ENCODE measurements at regions not wholly inside any gene's neighbourhood (a gene's known extent, or its start where the extent isn't known, plus 50 kb on each side); places are given as distances from the start of the nearest gene placed in this dataset.
A peak's percentile ranks its signal among the peaks of the same experiment; 100 is the strongest.
"Not testable (repeated sequence)": the region's sequence is repeated elsewhere in the genome, so short reads cannot be mapped to it uniquely, and the experiment has no call there.

GRCh38 chr9:90162326-90162725 lies 480.3 kb downstream of the DIRAS2 start:
- DNase-seq (ENCODE audit: missing footprints) = no peak

GRCh38 chr9:90162819-90163218 lies 479.8 kb downstream of the DIRAS2 start:
- DNase-seq (ENCODE audit: missing footprints) (no peak), ATAC-seq (no peak)
- intact Hi-C loops (cut with DNase I) = no loop called here

More at GRCh38 chr9:90162326-90162725, 480.3 kb downstream of the DIRAS2 start:
- ATAC-seq = no peak
- intact Hi-C loops (cut with DNase I) = no loop called here

- no peak for ATAC-seq
- no peak for DNase-seq (ENCODE audit: missing footprints)
- intact Hi-C loops (cut with DNase I) = no loop called here
Measured at GRCh38 chr9:90165281-90165680, 477.3 kb downstream of the DIRAS2 start.

GRCh38 chr9:90166374-90166773 lies 476.2 kb downstream of the DIRAS2 start:
- ATAC-seq; intact Hi-C loops (cut with DNase I); DNase-seq (ENCODE audit: missing footprints): not testable (repeated sequence)

- ATAC-seq (no peak), DNase-seq (ENCODE audit: missing footprints) (no peak)
- intact Hi-C loops (cut with DNase I) = no loop called here
Measured at GRCh38 chr9:90167914-90168313, 474.7 kb downstream of the DIRAS2 start.

GRCh38 chr9:90169490-90169889 lies 473.1 kb downstream of the DIRAS2 start:
- no peak for DNase-seq (ENCODE audit: missing footprints)
- intact Hi-C loops (cut with DNase I) = no loop called here
- ATAC-seq = no peak

- intact Hi-C loops (cut with DNase I); DNase-seq (ENCODE audit: missing footprints): not testable (repeated sequence)
- peak; percentile 20 for ATAC-seq
Measured at GRCh38 chr9:90173935-90174334, 468.7 kb downstream of the DIRAS2 start.

GRCh38 chr9:90174346-90174745 lies 468.3 kb downstream of the DIRAS2 start:
- intact Hi-C loops (cut with DNase I); DNase-seq (ENCODE audit: missing footprints); ATAC-seq: not testable (repeated sequence)

- ATAC-seq (no peak), DNase-seq (ENCODE audit: missing footprints) (no peak)
- intact Hi-C loops (cut with DNase I) = no loop called here
Measured at GRCh38 chr9:90175257-90175656, 467.4 kb downstream of the DIRAS2 start.

- ATAC-seq (no peak), DNase-seq (ENCODE audit: missing footprints) (no peak)
- intact Hi-C loops (cut with DNase I) = no loop called here
Measured at GRCh38 chr9:90175865-90176264, 466.8 kb downstream of the DIRAS2 start.

GRCh38 chr9:90176901-90177300 lies 465.7 kb downstream of the DIRAS2 start:
- intact Hi-C loops (cut with DNase I) = no loop called here
- no peak for DNase-seq (ENCODE audit: missing footprints)
- ATAC-seq = no peak

- no peak for DNase-seq (ENCODE audit: missing footprints)
- no peak for ATAC-seq
- intact Hi-C loops (cut with DNase I) = no loop called here
Measured at GRCh38 chr9:90180381-90180780, 462.2 kb downstream of the DIRAS2 start.

GRCh38 chr9:90188656-90189055 lies 454.0 kb downstream of the DIRAS2 start:
- intact Hi-C loops (cut with DNase I) = no loop called here
- DNase-seq (ENCODE audit: missing footprints) (no peak), ATAC-seq (no peak)

- DNase-seq (ENCODE audit: missing footprints) (no peak), ATAC-seq (no peak)
- intact Hi-C loops (cut with DNase I) = no loop called here
Measured at GRCh38 chr9:90189306-90189705, 453.3 kb downstream of the DIRAS2 start.

- DNase-seq (ENCODE audit: missing footprints); intact Hi-C loops (cut with DNase I); ATAC-seq: not testable (repeated sequence)
Measured at GRCh38 chr9:90192465-90192864, 450.2 kb downstream of the DIRAS2 start.

GRCh38 chr9:90198956-90199355 lies 443.7 kb downstream of the DIRAS2 start:
- intact Hi-C loops (cut with DNase I) = no loop called here
- DNase-seq (ENCODE audit: missing footprints) = no peak
- no peak for ATAC-seq

GRCh38 chr9:90201766-90202165 lies 440.9 kb downstream of the DIRAS2 start:
- ATAC-seq (no peak), DNase-seq (ENCODE audit: missing footprints) (no peak)
- intact Hi-C loops (cut with DNase I) = no loop called here

- ATAC-seq = no peak
- intact Hi-C loops (cut with DNase I) = no loop called here
- DNase-seq (ENCODE audit: missing footprints) = no peak
Measured at GRCh38 chr9:90204128-90204831, 438.3 kb downstream of the DIRAS2 start.

GRCh38 chr9:90213045-90213444 lies 429.6 kb downstream of the DIRAS2 start:
- not testable (repeated sequence) for ATAC-seq; DNase-seq (ENCODE audit: missing footprints)

GRCh38 chr9:90219548-90220118 lies 423.0 kb downstream of the DIRAS2 start:
- intact Hi-C loops (cut with DNase I) = loop anchor here (10.0 kb wide), 1 partner anchor 75 kb away; no protein-coding TSS in a partner anchor
- DNase-seq (ENCODE audit: missing footprints) (peak; percentile 65), ATAC-seq (no peak)

More at GRCh38 chr9:90213045-90213444, 429.6 kb downstream of the DIRAS2 start:
- intact Hi-C loops (cut with DNase I) = not testable (repeated sequence)
